CD4-positive, alpha-beta T cell (primary cell): ENCODE measurements at regions not wholly inside any gene's neighbourhood (a gene's known extent, or its start where the extent isn't known, plus 50 kb on each side); places are given as distances from the start of the nearest gene placed in this dataset.

Source experiments
- ATAC-seq: fragments of 200-7000 bp; cut with Tn5 transposase; one replicate; pipeline ENCODE4 v1.10.0; 2022; ENCODE audit warnings: mild to moderate bottlenecking; ENCODE audit not compliant: poor library complexity
- CTCF ChIA-PET: fragments of 350-600 bp; sonication (Branson Sonifier 250); formaldehyde crosslinking; loops from one replicate; lab custom pipeline; 2021; ENCODE audit warnings: antibody characterized with exemption, inconsistent platforms; lab: Charles Lee
- POLR2A ChIA-PET: fragments of 350-600 bp; sonication (Branson Sonifier 250); formaldehyde crosslinking; loops from one replicate; lab custom pipeline; 2021; ENCODE audit warnings: antibody characterized with exemption, inconsistent platforms; lab: Charles Lee
- DNase-seq, 14 experiments: peaks; one replicate each; pipeline ENCODE4 v3.0.0-alpha.2; 2013 to 2020; ENCODE audit warnings: mixed read lengths in 2 of 14
- H3K27ac ChIP-seq, 2 donors: one replicate each; pipeline versions ENCODE4 v1.5.1 to v1.7.0; 2013; ENCODE audit warnings: low read length in 2 of 2, low read depth in 1 of 2, mild to moderate bottlenecking in 1 of 2
- H3K27me3 ChIP-seq, 2 experiments: 1 replicate in 1 of 2; 2 replicates in 1 of 2; pipeline versions ENCODE4 v1.6.1 to v1.7.0; 2013; ENCODE audit warnings: low read length in 2 of 2, control low read depth in 1 of 2, mild to moderate bottlenecking in 1 of 2, moderate library complexity in 1 of 2; ENCODE audit not compliant: insufficient read depth in 2 of 2, control insufficient read depth in 1 of 2
- H3K36me3 ChIP-seq: one replicate; pipeline ENCODE4 v1.6.1; 2013; ENCODE audit warnings: low read length, control low read depth; ENCODE audit not compliant: insufficient read depth
- H3K4me1 ChIP-seq: one replicate; pipeline ENCODE4 v1.6.1; 2013; ENCODE audit warnings: low read length, control low read depth; ENCODE audit not compliant: insufficient read depth
- H3K4me3 ChIP-seq: one replicate; pipeline ENCODE4 v1.5.1; 2013; ENCODE audit warnings: mild to moderate bottlenecking, low read length, moderate library complexity
- H3K9me3 ChIP-seq, 2 experiments: 1 replicate in 1 of 2; 2 replicates in 1 of 2; pipeline versions ENCODE4 v1.6.1 to v1.7.0; 2013; ENCODE audit warnings: low read length in 2 of 2, mild to moderate bottlenecking in 2 of 2, control low read depth in 1 of 2, moderate library complexity in 1 of 2; ENCODE audit not compliant: control insufficient read depth in 1 of 2, insufficient read depth in 1 of 2
- H3K27ac Mint-ChIP-seq: one replicate; pipeline ENCODE4 v1.8.0; 2020; ENCODE audit warnings: mixed read lengths
- H3K27me3 Mint-ChIP-seq: one replicate; pipeline ENCODE4 v1.8.0; 2021; ENCODE audit warnings: mixed read lengths
- H3K36me3 Mint-ChIP-seq: one replicate; pipeline ENCODE4 v1.8.0; 2021; ENCODE audit warnings: low read depth, mixed read lengths
- H3K4me1 Mint-ChIP-seq: one replicate; pipeline ENCODE4 v1.8.0; 2021; ENCODE audit warnings: low read depth, mixed read lengths
- H3K4me3 Mint-ChIP-seq: one replicate; pipeline ENCODE4 v1.8.0; 2020; ENCODE audit warnings: mild to moderate bottlenecking, mixed read lengths
- H3K9me3 Mint-ChIP-seq: one replicate; pipeline ENCODE4 v1.8.0; 2020; ENCODE audit warnings: mixed read lengths
- CTCF ChIP-seq: fragments of 200-600 bp; IDR thresholded peaks from one replicate; pipeline ENCODE4 v1.8.0; 2022; ENCODE audit warnings: antibody characterized with exemption, mild to moderate bottlenecking
- intact Hi-C, 2 experiments: fragments of 100-400 bp; cut with DNase I in 1 of 2; cut with micrococcal nuclease in 1 of 2; formaldehyde crosslinking; loops; one replicate each; pipeline versions ENCODE4 v1.15.1 to v1.9.0; 2023 to 2025; cut with DNase I, micrococcal nuclease

GRCh38 chr1:195964516-195964915 is 643.7 kb downstream of the KCNT2 start:
- CTCF ChIA-PET = no interaction called here
- H3K9me3 ChIP-seq = no peaks in the 10 kb centered on the region

GRCh38 chr1:195962051-195962450 is 646.2 kb downstream of the KCNT2 start:
- ChIA-PET CTCF (no interaction called here), POLR2A (no interaction called here)
- Histone ChIP-seq H3K9me3 (no peaks in the 10 kb centered on the region), H3K4me1 (no peaks in the 10 kb centered on the region), H3K27ac (no peak overlapping the region), H3K36me3 (no peaks in the 10 kb centered on the region), H3K27me3 (no peaks in the 10 kb centered on the region), H3K4me3 (no peak overlapping the region)
- ATAC-seq (no peak), DNase-seq (no peak)
- no peak for TF ChIP-seq CTCF
- Mint-ChIP-seq H3K9me3 (no peaks in the 10 kb centered on the region), H3K27me3 (no peaks in the 10 kb centered on the region), H3K36me3 (no peaks in the 10 kb centered on the region), H3K27ac (no peak overlapping the region), H3K4me3 (no peak overlapping the region), H3K4me1 (no peaks in the 10 kb centered on the region)
- intact Hi-C loops = no loop called here

More at GRCh38 chr1:195964516-195964915, 643.7 kb downstream of the KCNT2 start:
- H3K27me3 Mint-ChIP-seq = no peaks in the 10 kb centered on the region
- POLR2A ChIA-PET = no interaction called here
- no peaks in the 10 kb centered on the region for H3K36me3 Mint-ChIP-seq
- DNase-seq = no peak
- intact Hi-C loops = no loop called here
- H3K9me3 Mint-ChIP-seq = no peaks in the 10 kb centered on the region
- H3K27me3 ChIP-seq = no peaks in the 10 kb centered on the region
- no peak overlapping the region for H3K27ac ChIP-seq
- H3K4me1 Mint-ChIP-seq = no peaks in the 10 kb centered on the region
- no peaks in the 10 kb centered on the region for H3K4me1 ChIP-seq
- H3K4me3 ChIP-seq = no peak overlapping the region
- ATAC-seq = no peak
- TF ChIP-seq CTCF = no peak
- H3K4me3 Mint-ChIP-seq = no peak overlapping the region
- H3K36me3 ChIP-seq = no peaks in the 10 kb centered on the region
- no peak overlapping the region for H3K27ac Mint-ChIP-seq

GRCh38 chr1:195960580-195960979 is 647.7 kb downstream of the KCNT2 start:
- no peaks in the 10 kb centered on the region for H3K4me1 ChIP-seq
- no peaks in the 10 kb centered on the region for H3K36me3 ChIP-seq
- H3K4me3 ChIP-seq = no peak overlapping the region
- DNase-seq = no peak
- H3K9me3 ChIP-seq = no peaks in the 10 kb centered on the region
- Mint-ChIP-seq H3K27me3 (no peaks in the 10 kb centered on the region), H3K4me3 (no peak overlapping the region), H3K36me3 (no peaks in the 10 kb centered on the region), H3K9me3 (no peaks in the 10 kb centered on the region), H3K4me1 (no peaks in the 10 kb centered on the region), H3K27ac (no peak overlapping the region)
- ChIA-PET POLR2A (no interaction called here), CTCF (no interaction called here)
- intact Hi-C loops = no loop called here
- H3K27ac ChIP-seq = no peak overlapping the region
- TF ChIP-seq CTCF = no peak
- no peak for ATAC-seq
- no peaks in the 10 kb centered on the region for H3K27me3 ChIP-seq
